Pancreas (tissue), 10 donors: ENCODE measurements at regions not wholly inside any gene's neighbourhood (a gene's known extent, or its start where the extent isn't known, plus 50 kb on each side); places are given as distances from the start of the nearest gene placed in this dataset.

Source experiments
- ATAC-seq, 4 donors: fragments of 200-7000 bp; cut with Tn5 transposase; one replicate each; pipeline versions ENCODE4 v1.8.0 to v1.9.1; 2020; ENCODE audit warnings: mild to moderate bottlenecking in 4 of 4, moderate library complexity in 4 of 4
- DNase-seq, 6 donors: peaks; one replicate each; pipeline ENCODE4 v3.0.0-alpha.2; 2020
- FAIRE-seq: peaks from 2 replicates; lab custom pipeline; 2012; peaks lifted over from hg19 to GRCh38; lab: Jason Lieb, UNC
- H3K27ac ChIP-seq, 4 donors: fragments of 200-600 bp; sonication (generic); 1 replicate in 3 of 4; 2 replicates in 1 of 4; pipeline versions ENCODE4 v1.5.0 to v1.8.0; 2020
- H3K27me3 ChIP-seq, 4 donors: fragments of 200-600 bp; one replicate each; pipeline ENCODE4 v1.8.0; 2021
- H3K36me3 ChIP-seq, 3 donors: fragments of 200-600 bp; sonication (generic) in 1 of 3; one replicate each; pipeline versions ENCODE4 v1.5.0 to v1.8.0; 2020 to 2021
- H3K4me1 ChIP-seq, 3 donors: fragments of 200-600 bp; one replicate each; pipeline ENCODE4 v1.8.0; 2021
- H3K4me3 ChIP-seq, 4 donors: fragments of 200-600 bp; sonication (generic) in 2 of 4; one replicate each; pipeline versions ENCODE4 v1.5.0 to v1.8.0; 2020 to 2021
- H3K9me3 ChIP-seq, 4 donors: fragments of 200-600 bp; one replicate each; pipeline ENCODE4 v1.8.0; 2021
- WGBS, 2 donors: extraction: QIAGEN DNeasy Blood & Tissue Kit; methylation state at CpG; one replicate each; pipeline ENCODE4 v1.1.7; 2013; 5-methylcytosine and 5-hydroxymethylcytosine counted together
- intact Hi-C, 3 donors: fragments of 100-400 bp; cut with DNase I; formaldehyde crosslinking; loops; one replicate each; pipeline versions ENCODE4 v1.11.1 to v1.14.2; 2022
- TF ChIP-seq, protein P1 (sequence below), 4 donors: fragments of 200-600 bp; sonication (generic) in 3 of 4; IDR thresholded peaks; one replicate each; pipeline versions ENCODE4 v1.5.0 to v1.8.0; 2021; ENCODE audit warnings: antibody characterized with exemption in 4 of 4
- donor health status: healthy with polysubstance abuse.
- donor health status: DM: no; HTN: no; CAD: no; lungs with moderate emphysema.
- donor health status: DM: no; HTN: no; CAD: no.
- donor health status: control.
- donor health status: control.
- donor health status: Bipolar disorder and iron deficiency.
- donor health status: DM: yes; HTN: yes; CAD: no.
- donor health status: DM: no; HTN: no; CAD: no.
- donor health status: DM: no; HTN: no; CAD: no.
- donor health status: DM: yes; HTN: yes; CAD: no.

GRCh38 chr11:80320226-80320625 lies 879.4 kb upstream of the TENM4 start:
- FAIRE-seq = no peak
- Histone ChIP-seq H3K9me3 (no peaks in the 10 kb centered on the region), H3K36me3 (no peaks in the 10 kb centered on the region), H3K4me1 (no peaks in the 10 kb centered on the region), H3K27me3 (no peaks in the 10 kb centered on the region), H3K27ac (no peak overlapping the region), H3K4me3 (no peak overlapping the region)
- TF ChIP-seq, protein P1, sequence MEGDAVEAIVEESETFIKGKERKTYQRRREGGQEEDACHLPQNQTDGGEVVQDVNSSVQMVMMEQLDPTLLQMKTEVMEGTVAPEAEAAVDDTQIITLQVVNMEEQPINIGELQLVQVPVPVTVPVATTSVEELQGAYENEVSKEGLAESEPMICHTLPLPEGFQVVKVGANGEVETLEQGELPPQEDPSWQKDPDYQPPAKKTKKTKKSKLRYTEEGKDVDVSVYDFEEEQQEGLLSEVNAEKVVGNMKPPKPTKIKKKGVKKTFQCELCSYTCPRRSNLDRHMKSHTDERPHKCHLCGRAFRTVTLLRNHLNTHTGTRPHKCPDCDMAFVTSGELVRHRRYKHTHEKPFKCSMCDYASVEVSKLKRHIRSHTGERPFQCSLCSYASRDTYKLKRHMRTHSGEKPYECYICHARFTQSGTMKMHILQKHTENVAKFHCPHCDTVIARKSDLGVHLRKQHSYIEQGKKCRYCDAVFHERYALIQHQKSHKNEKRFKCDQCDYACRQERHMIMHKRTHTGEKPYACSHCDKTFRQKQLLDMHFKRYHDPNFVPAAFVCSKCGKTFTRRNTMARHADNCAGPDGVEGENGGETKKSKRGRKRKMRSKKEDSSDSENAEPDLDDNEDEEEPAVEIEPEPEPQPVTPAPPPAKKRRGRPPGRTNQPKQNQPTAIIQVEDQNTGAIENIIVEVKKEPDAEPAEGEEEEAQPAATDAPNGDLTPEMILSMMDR (IDR thresholded peaks at IDR 0.05) = no peak
- no peak for DNase-seq
- no peak for ATAC-seq
- WGBS, 2 donors = 26 to 36% methylated on average over 1 of the region's 1 CpG
- intact Hi-C loops = no loop called here

GRCh38 chr11:80317612-80318011 lies 876.8 kb upstream of the TENM4 start:
- FAIRE-seq = no peak
- Histone ChIP-seq H3K9me3 (no peaks in the 10 kb centered on the region), H3K36me3 (no peaks in the 10 kb centered on the region), H3K27me3 (no peaks in the 10 kb centered on the region), H3K27ac (no peak overlapping the region), H3K4me3 (no peak overlapping the region), H3K4me1 (no peaks in the 10 kb centered on the region)
- ATAC-seq = no peak
- no peak for DNase-seq
- 60 to 83% methylated on average over 1 of the region's 1 CpG for WGBS, 2 donors
- TF ChIP-seq, protein P1 (IDR thresholded peaks at IDR 0.05) = no peak
- intact Hi-C loops = no loop called here

DNA sequence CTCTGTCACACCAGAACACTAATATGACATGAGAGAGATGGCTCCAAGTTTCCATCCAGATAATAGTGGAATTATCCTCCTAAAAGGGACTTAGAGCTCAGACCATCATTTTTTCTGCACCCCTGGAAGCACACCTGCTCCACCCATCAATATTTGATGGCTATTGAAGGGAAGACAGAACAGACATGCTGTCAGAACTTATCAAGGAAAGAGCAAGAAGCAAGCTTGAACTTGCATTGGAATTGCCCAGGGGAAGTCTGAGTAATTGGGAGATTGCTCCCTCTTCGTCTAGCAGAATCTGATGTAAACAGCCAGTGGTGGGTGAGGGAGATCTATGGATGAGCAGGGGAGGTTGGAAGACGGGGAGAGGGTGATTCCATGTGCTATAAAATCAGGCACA lies 874.4 kb upstream of the TENM4 start:
- WGBS, 2 donors = 38 to 62% methylated on average over 2 of the region's 2 CpGs
- ATAC-seq = no peak
- Histone ChIP-seq H3K27ac (no peak overlapping the region), H3K36me3 (no peaks in the 10 kb centered on the region), H3K4me3 (no peak overlapping the region), H3K9me3 (no peaks in the 10 kb centered on the region), H3K27me3 (no peaks in the 10 kb centered on the region), H3K4me1 (no peaks in the 10 kb centered on the region)
- TF ChIP-seq, protein P1 (IDR thresholded peaks at IDR 0.05) = no peak
- intact Hi-C loops = no loop called here
- DNase-seq = no peak
- FAIRE-seq = no peak

GRCh38 chr11:80309301-80309700 lies 868.5 kb upstream of the TENM4 start:
- TF ChIP-seq, protein P1 (IDR thresholded peaks at IDR 0.05) = no peak
- no peak overlapping the region for H3K4me3 ChIP-seq
- H3K27me3 ChIP-seq = no peaks in the 10 kb centered on the region
- DNase-seq (no peak), FAIRE-seq (no peak), ATAC-seq (no peak)
- intact Hi-C loops = no loop called here
- H3K27ac ChIP-seq = no peak overlapping the region
- H3K4me1 ChIP-seq = no peaks in the 10 kb centered on the region
- no peaks in the 10 kb centered on the region for H3K36me3 ChIP-seq
- H3K9me3 ChIP-seq = no peaks in the 10 kb centered on the region

DNA sequence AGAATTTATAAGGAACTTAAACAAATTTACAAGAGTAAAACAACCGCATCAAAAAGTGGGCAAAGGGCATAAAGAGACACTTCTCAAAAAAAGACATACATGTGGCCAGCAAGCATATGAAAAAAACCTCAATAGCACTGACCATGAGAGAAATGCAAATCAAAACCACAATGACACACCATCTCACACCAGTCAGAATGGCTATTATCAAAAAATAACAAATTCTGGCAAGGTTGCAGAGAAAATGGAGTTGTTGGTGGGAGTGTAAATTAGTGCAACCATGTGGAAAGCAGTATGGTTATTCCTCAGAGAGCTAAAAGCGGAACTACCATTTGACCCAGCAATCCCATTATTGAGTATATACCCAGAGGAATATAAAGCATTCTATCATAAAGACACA lies 866.8 kb upstream of the TENM4 start:
- 87 to 95% methylated on average over 2 of the region's 2 CpGs for WGBS, 2 donors
- FAIRE-seq = no peak

More for the DNA sequence above, 866.8 kb upstream of the TENM4 start:
- no peaks in the 10 kb centered on the region for H3K9me3 ChIP-seq
- no peak for ATAC-seq
- H3K4me3 ChIP-seq = no peak overlapping the region
- DNase-seq = no peak
- H3K27me3 ChIP-seq = no peaks in the 10 kb centered on the region
- intact Hi-C loops = no loop called here
- H3K36me3 ChIP-seq = no peaks in the 10 kb centered on the region
- H3K27ac ChIP-seq = no peak overlapping the region
- no peaks in the 10 kb centered on the region for H3K4me1 ChIP-seq
- TF ChIP-seq, protein P1 (IDR thresholded peaks at IDR 0.05) = no peak
